Central memory CD4-positive, alpha-beta T cell (primary cell): ENCODE measurements at regions not wholly inside any gene's neighbourhood (a gene's known extent, or its start where the extent isn't known, plus 50 kb on each side); places are given as distances from the start of the nearest gene placed in this dataset.
"Not testable (repeated sequence)": the region's sequence is repeated elsewhere in the genome, so short reads cannot be mapped to it uniquely, and the experiment has no call there.

Experiments used
- DNase-seq: peaks from one replicate; pipeline ENCODE4 v3.0.0; 2022

- no peak for DNase-seq
These were observed 2695.0 kb upstream of the DEFB115 start for GRCh38 chr20:28562510-28562898.

- not testable (repeated sequence) for DNase-seq
These were observed 2694.5 kb upstream of the DEFB115 start for GRCh38 chr20:28562899-28563521.

DNA sequence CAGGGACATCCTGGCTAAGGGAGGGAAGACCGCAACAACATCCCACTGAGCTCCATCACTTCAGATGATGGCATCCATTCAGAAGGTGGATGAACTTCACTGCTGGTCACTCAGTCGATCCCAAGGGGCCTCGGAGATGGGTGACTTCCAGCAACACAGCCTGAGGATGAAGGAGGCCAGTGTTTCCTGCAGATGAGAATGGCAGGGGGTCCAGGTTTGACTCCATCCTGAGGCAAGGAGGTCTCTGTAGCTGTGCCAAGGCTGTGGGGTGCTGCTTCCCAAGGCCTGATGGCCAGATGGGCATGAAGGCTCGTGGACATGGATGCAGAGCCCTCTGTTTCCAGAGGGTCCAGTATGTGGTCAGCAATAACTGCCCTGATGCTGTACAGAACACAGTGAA, 2693.4 kb upstream of the DEFB115 start:
- DNase-seq, result not testable (repeated sequence)

GRCh38 chr20:28564688-28565463, 2692.6 kb upstream of the DEFB115 start:
- DNase-seq, result not testable (repeated sequence)

DNA sequence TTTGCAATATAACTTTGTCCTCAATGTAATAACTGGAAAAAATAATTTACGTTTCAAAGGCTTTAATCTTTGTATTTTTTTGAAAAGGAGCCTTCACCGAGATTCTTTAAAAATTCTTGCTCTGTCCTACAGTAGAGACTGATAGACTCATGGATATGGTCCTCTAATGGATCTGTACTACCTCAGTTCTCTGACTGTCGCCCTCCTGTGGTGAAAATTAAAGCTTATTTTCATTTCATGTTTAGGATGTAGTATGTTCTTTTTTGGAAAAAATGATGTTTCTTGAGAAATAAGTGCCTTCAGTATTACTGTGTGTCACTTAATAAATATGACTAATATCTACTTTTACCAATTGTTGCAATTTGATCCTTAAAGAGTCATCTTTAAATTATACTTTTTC, 2681.5 kb upstream of the DEFB115 start:
- not testable (repeated sequence) for DNase-seq

GRCh38 chr20:28591680-28592079, 2665.8 kb upstream of the DEFB115 start:
- not testable (repeated sequence) for DNase-seq

DNA sequence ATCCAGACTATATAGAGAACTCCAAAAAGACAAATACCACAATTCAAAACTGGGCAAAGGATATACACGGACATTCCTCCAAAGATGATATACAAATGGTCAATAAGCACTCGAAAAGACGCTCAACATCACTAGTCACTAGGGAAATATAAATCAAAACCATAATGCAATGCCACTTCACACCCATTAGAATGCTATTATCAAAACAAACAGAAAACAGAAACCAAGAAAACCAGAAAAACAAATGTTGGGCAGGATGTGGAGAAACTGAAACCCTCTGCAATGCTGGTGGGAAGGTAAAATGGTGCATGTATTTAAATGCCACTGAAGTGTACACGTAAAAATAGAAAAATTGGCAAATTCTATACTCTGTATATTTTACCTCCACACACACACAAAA, 2664.1 kb upstream of the DEFB115 start:
- not testable (repeated sequence) for DNase-seq

GRCh38 chr20:28594476-28594875, 2663.0 kb upstream of the DEFB115 start:
- DNase-seq, result not testable (repeated sequence)

- DNase-seq, result not testable (repeated sequence)
These were observed 2655.5 kb upstream of the DEFB115 start for GRCh38 chr20:28602006-28602402.

GRCh38 chr20:28602403-28603217, 2654.9 kb upstream of the DEFB115 start:
- peak; percentile 91 for DNase-seq

- DNase-seq, result not testable (repeated sequence)
These were observed 2654.3 kb upstream of the DEFB115 start for GRCh38 chr20:28603218-28603577.

DNA sequence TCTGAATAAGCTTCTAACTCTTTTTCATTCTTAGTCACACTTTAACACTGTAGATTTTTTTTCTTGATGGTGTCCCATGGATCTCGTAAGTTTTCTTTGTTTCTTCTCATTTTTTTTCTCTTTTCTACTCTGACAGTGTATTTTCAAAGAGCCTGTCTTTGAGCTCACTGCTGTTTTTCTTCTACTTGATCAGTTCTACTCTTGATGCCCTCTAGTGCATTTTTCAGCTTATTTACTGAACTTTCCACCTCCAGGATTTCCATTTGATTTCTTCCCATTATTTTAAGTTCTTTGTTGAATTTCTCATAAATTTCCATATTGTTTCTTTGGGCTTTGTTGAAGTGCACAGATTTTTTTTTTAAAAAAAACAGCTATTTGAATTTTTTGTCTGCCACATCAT, 2641.1 kb upstream of the DEFB115 start:
- no peak for DNase-seq

- DNase-seq, result not testable (repeated sequence)
These were observed 2637.4 kb upstream of the DEFB115 start for GRCh38 chr20:28619956-28620651.

DNA sequence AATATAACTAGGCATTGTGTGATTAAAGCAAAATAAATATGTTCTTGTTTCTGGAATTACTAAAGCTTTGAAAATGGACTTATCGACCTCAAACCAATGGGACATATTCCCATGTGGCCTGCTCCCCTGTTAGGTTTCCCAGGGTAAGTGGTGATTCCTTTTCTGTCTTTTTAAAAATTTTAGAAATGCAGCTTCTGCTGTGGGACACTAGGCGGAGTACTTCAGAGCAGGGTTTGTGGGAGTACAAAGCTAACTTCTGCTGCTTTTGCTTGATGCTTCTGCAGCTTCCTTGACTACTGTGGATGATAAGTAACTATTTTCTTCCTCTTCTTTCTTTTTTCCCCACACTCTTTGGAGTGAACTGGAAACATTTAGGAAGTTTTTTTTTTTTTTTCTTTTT, 2632.4 kb upstream of the DEFB115 start:
- DNase-seq, result not testable (repeated sequence)

GRCh38 chr20:28640831-28641230, 2616.6 kb upstream of the DEFB115 start:
- not testable (repeated sequence) for DNase-seq
